Right renal cortex interstitium (tissue), 3 donors: ENCODE measurements at regions not wholly inside any gene's neighbourhood (a gene's known extent, or its start where the extent isn't known, plus 50 kb on each side); places are given as distances from the start of the nearest gene placed in this dataset.
"Not testable (repeated sequence)": the region's sequence is repeated elsewhere in the genome, so short reads cannot be mapped to it uniquely, and the experiment has no call there.

Experiments
- DNase-seq, 3 donors: peaks; one replicate each; pipeline ENCODE4 v3.0.0-alpha.2; 2013; ENCODE audit warnings: low read depth in 3 of 3, low spot score in 2 of 3

- no peak for DNase-seq
Measured at GRCh38 chr11:37849706-37850105, 1251.7 kb upstream of the RAG2 start.

DNA sequence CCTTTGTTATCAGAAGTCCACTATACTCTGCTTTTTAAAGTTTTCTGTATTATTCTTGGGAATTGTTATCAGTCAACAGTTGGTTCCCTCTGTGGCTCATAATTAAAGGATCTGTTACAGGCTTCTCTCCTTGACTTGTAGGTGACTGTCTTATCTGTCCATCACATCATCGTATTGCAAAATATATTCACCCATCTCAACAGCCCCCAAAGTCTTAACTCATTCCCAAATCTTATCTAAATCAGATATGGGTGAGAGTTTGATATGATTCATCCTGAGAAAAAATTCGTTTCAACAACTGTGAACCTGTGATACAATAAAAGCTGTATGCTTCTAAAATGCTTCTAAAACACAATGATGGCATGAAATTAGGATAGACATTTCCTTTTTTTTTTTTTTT is 1245.6 kb upstream of the RAG2 start:
- no peak for DNase-seq

DNA sequence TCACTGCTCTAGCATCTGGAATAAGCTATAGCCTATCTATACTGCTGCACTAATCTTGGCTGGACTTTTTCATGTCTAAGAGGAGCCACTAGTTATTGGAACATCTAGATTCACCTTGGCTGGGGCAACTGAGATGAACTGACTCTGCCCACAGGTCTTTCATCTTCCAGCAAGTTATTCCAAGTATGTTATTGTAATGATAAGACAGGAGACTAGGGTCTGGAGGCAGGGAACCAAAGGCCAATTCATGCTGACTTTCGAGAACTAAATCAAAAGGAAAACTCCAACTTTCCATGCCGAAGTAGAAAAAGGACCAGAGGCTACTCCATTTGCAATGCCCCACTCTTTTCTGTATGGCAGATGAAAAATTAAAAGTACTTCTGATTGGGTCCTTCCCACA is 1243.0 kb upstream of the RAG2 start:
- DNase-seq: no peak

DNA sequence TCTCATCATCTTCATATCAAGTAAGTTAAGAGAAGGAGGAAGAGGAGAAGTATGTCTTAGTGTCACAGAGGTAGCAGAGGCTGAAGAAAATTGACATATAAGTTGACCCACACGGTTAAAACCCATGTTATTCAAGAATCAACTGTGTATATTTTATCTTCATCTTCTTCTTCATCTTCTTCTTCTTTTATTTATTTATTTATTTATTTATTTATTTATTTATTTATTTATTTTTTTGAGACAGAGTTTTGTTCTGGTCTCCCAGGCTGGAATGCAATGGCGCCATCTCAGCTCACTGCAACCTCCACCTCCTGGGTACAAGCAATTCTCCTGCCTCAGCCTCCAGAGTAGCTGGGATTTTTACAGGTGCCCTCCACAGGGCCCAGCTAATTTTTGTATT is 1242.3 kb upstream of the RAG2 start:
- not testable (repeated sequence) for DNase-seq

- DNase-seq: no peak
Measured at GRCh38 chr11:37830529-37830928, 1232.5 kb upstream of the RAG2 start.

DNA sequence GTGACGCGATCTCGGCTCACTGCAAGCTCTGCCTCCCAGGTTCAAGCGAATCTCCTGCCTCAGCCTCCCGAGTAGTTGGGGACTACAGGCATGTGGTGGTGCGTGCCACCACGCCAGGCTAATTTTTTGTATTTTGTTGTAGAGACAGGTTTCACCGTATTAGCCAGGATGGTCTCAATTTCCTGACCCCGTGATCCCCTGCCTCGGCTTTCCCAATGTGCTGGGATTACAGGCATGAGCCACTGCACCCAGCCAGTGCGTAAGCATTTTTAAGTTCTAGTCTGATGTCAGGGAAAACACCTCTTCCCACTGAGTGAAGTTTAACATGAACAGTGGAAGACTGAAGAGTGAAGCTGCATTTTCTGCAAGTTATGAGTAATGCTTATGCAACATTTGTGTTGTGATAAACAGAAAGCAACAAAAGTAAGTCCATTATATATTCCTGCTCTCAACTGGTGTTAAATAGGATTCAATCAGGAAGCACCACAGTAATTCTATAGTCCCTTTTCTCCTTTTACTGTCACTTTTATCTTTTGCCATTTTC is 1219.8 kb upstream of the RAG2 start:
- DNase-seq: no peak

DNA sequence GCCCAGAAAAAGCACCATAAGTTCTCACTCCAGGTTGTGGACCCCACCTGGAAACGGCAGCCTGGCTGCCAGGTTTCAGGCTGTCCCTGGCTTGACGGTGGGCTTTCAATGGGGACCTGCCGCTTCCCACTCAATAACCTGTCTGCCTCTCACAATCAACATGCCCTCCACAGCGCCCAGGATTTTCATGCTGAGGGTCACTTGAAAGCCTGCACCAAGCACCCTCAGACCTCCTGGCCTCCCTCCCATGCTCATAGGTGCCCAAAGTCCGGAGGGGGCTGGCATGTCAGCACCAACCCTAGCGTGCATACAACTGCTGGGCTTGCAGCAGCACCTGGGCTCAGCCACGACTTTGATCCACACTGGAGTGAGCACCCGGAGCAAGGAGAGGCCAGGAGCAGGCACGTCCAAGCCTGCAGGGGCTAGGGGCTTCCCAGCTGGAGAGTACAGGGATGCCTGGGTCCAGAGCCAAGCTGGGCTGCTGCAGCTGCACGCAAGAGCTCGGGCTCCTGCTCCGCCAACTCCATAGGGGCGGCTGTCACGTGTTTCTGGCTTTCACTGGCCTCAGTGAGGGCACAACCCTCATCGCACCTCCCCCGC is 1214.3 kb upstream of the RAG2 start:
- DNase-seq: no peak

GRCh38 chr11:37811349-37811748 is 1213.3 kb upstream of the RAG2 start:
- no peak for DNase-seq

- DNase-seq: no peak
Measured at GRCh38 chr11:37804666-37805065, 1206.6 kb upstream of the RAG2 start.

GRCh38 chr11:37788141-37788877 is 1190.3 kb upstream of the RAG2 start:
- DNase-seq: no peak

- DNase-seq: no peak
Measured at GRCh38 chr11:37786214-37786755, 1188.2 kb upstream of the RAG2 start.

GRCh38 chr11:37774441-37774840 is 1176.4 kb upstream of the RAG2 start:
- no peak for DNase-seq

DNA sequence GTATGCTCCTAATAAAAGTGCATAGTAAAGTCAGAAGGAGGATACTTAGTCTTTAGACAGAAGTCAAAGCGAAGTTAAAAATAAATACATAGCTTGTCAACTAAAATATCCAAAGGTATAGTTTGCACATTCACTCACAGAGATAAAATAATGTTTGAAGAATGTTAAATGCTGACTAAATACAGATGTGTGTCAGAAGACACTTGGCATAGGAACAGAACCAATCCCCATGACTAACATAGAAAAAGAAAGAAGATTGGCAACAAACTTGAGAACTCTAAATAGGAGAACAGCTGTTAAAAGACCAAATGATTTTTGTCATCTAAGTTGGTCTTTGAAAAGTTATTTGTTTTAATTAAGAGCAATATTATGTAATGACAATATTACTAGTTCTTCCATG is 1172.1 kb upstream of the RAG2 start:
- DNase-seq: no peak

GRCh38 chr11:37762079-37762478 is 1164.0 kb upstream of the RAG2 start:
- no peak for DNase-seq

DNA sequence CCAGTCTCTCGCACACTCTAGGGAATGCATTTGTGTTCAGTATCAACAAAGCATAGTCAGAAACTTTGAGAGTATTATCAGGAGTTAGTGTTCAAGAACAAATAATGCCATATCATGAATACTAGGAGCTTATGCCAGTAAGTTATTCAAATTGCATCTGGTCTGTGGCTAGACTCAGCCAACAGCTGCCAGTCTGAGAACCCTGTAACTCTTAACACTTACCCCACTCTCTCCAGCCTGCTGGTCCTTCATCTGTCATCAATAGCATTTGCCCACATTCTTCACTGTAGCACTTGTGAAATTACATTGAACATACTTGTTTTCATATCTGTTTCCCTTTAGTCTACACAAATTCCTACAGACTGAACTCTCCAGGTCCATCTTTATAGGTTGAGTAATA is 1157.5 kb upstream of the RAG2 start:
- no peak for DNase-seq

GRCh38 chr11:37748641-37749040 is 1150.6 kb upstream of the RAG2 start:
- DNase-seq: no peak

DNA sequence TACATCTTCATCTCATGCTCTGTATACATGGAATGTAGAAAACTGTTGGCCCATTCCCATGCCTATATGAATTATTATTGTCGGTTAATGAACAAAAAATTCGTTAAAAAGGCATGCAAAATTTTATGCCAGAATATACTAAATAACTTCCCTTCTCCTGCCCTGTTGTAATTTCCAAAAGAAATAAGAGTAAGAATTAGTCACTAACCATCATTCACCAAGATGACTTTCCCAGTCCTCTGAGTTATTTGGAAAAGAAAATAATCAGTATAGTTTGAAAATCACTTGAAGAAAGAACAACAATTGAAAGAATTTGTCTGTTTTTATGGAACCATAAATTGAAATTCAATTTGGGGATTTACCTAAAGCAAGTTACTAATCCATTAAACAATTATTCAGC is 1149.1 kb upstream of the RAG2 start:
- DNase-seq: no peak

DNA sequence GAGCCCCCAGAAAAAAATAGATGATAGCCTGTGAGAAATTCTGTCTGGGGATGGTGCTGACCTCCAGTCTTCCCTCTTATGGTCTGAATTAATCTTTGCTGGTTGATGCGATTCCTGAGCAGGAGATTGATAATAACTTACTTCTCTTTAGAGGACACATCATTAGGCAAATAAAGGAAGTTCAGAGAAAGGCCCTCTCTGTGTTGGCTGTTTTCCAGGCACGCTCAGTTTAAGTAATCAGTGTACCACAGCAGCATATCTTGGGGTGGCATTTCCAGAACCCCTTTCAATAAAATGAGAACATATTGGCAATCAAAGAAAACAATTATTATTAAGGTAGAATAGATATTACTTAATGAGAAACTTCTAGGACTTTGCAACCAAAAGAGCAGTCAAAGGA is 1129.3 kb upstream of the RAG2 start:
- no peak for DNase-seq

GRCh38 chr11:37724315-37724714 is 1126.3 kb upstream of the RAG2 start:
- no peak for DNase-seq

GRCh38 chr11:37721485-37721884 is 1123.4 kb upstream of the RAG2 start:
- no peak for DNase-seq

- no peak for DNase-seq
Measured at GRCh38 chr11:37718431-37718999, 1120.5 kb upstream of the RAG2 start.

- no peak for DNase-seq
Measured at GRCh38 chr11:37712251-37712650, 1114.2 kb upstream of the RAG2 start.
